ENCODE measurements at regions not wholly inside any gene's neighbourhood (a gene's known extent, or its start where the extent isn't known, plus 50 kb on each side); places are given as distances from the start of the nearest gene placed in this dataset.
"Not testable (repeated sequence)": the region's sequence is repeated elsewhere in the genome, so short reads cannot be mapped to it uniquely, and the experiment has no call there.

DNA sequence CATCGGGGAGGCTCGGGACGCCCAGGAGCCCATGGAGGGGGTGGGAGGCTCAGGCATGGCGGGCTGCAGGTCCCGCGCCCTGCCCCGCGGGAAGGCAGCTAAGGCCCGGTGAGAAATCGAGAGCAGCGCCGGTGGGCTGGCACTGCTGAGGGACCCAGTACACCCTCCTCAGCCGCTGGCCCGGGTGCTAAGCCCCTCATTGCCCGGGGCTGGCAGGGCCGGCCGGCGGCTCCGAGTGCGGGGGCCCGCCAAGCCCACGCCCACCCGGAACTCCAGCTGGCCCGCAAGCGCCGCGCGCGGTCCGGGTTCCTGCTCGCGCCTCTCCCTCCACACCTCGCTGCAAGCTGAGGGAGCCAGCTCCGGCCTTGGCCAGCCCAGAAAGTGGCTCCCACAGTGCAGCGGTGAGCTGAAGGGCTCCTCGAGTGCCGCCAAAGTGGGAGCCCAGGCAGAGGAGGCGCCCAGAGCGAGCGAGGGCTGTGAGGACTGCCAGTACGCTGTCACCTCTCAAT lies 195.0 kb upstream of the PIK3R1 start:
- DNase-seq = not testable (repeated sequence)

DNA sequence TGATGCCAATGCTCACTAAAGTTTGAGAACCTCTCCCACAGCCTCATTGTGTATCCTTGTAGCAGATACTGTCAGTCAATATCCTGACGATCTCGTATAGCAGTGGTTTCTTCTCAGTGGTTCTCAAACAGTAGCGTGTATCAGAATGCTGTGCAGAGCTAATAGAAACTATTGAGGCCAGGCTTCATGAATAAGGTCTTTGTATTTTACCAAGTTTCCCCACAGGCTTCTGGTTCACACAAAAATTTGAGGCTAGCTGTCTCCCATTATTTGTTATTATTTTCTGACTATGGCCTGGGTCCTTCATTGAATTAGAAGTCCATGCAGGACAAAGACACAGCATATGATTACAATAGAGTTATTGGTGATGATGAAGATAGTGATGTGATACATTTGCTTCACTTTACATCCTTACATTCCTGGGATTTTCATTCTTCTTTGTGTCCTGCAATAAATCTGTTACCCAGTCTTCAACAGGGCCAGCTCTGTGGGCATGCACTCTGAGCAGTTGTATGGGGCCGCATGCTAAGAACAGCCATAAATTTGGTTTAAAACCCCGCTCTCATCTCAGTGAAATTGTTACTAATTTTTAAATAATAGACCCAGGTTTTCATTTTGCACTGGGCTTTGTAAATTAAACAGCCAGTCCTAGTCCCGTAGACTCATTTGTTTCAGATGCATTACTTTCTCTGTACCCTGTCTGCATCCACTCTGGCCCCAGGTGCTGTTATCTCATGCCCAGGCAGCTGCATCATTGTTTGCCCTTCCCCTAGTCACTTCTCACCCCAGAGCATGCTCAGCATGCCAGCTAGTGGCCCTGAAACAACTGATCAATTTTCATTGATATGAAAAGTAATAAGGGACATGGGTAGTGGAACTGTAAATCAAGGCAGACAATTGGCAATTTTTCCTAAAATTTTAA lies 199.9 kb upstream of the PIK3R1 start:
- no peak for DNase-seq

DNA sequence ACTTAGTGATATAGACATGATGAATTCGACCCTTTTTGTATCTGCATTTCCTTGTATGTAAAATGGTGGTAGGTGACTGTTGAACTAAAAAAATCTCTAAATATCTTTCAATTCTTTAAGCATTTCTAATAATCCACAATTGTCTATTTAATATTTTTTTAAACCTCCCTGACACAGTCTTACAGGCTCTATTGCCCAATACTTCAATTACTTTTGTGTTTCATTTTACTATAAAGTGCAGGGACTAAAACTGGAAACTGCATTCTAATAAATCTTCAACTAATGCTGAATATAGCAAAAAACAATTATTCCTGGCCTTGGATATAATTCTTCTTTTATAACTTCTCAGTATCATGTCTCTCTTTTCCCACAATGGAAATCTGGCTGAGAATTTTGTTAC lies 202.7 kb upstream of the PIK3R1 start:
- DNase-seq = no peak

DNA sequence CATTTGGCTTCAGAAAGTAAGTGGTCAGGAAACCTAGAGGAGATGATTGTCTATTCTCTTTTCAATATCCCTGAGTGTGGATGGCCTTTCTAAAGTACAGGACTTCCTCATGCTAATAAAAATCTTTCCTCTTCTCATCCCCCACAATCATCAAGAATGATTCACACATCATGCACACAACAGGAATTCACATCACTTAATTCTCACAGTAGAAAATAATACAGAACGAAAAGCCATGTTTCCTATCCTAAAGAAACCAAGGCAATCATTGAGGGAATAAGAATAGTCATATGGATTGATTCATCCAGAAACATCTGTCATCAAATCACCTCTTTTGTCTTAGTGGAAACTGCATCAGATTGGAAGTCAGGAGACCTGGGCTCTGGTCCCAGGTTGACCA lies 203.1 kb upstream of the PIK3R1 start:
- DNase-seq = no peak

DNA sequence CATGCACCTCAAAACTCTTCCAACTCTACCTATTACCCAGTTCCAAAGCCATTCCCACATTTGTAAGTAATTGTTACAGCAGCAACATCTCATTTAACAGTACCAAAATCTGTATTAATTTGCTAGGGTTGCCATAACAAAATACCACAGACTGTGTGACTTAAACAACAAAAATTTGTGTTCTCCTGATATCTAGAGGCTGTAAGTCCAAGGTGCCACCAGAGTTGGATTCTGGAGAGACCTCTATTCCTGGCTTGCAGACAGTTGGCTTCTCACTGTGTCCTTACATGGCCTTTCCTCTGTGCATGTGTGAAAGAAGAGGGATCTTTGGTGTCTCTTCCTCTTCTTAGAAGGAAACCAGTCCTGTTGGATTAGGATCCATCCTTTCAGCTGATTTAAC lies 203.8 kb upstream of the PIK3R1 start:
- no peak for DNase-seq

DNA sequence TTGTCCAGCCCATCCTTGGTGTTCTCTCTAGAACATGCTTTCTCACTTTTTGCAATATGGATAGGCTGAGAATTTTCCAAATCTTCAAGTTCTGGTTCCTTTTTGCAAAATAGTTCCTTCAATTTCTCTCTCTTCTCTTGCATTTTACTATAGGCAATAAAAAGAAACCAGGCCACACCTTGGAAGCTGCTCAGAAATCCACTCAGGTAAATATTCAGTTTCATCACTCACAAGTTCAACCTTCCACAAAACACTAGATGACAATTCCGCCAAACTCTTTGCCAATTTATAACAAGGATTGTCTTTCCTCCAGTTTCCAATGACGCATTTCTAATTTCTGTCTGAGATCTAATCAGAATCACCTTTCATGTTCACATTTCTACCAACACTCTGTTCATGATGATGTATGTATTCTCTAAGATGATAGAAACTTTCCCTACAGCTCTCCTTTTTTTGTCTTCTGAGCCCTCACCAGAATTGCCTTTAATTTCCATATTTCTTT lies 204.2 kb upstream of the PIK3R1 start:
- DNase-seq = no peak

DNA sequence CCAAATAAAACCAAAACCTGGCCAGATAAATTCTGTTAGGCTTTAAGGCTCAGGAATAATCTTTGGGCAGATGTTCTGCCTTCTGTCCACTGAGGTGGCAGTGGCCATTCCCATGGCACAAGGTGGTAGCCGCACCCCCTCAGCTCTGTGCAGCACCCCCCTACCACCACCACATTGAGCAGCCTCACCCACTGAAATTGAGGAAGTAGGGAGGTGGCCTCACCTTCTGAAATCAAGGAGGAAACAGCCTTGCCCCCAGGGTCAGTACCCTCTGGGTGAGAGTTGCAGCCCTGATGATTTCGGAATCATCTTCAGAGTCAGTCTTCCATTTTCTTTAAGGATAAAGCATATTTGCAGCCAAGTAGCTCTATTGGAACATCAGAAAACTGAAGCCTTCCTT lies 204.8 kb upstream of the PIK3R1 start:
- no peak for DNase-seq

DNA sequence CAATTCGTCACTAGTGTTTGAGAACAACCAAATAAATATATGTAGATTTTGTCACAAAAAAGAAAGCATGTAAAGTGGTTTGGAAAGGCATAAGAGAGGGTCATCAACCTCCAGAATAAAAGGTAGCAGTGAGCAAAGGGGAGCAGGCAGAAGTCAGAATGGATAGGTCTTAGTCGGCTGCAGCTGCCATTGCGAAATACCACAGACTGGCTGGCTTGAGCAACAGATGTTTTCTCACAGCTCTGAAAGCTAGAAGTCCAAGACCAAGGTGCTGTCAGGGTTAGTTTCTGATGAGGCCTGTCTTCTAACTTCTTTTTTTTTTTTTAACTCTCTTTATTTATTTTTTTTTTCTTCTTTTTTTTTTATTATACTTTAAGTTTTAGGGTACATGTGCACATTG lies 208.1 kb upstream of the PIK3R1 start:
- no peak for DNase-seq

DNA sequence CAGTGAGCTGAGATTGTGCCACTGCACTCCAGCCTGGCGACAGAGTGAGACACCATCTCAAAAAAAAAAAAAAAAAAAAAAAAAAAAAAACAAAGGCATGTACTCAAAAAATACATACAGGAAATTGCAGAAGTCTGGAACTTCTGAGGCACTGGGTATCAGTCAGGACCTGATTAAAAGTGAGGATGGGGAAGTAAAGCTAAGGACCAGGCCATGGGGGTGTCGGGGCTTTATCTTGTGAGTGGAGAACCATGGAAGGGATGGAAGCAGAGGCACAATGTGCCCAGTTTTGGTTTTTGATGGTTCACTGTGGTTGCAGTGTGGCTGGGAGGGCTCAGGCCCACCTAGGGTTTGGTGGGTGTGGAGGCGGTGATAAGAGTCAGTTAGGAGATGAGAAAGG lies 212.7 kb upstream of the PIK3R1 start:
- no peak for DNase-seq

DNA sequence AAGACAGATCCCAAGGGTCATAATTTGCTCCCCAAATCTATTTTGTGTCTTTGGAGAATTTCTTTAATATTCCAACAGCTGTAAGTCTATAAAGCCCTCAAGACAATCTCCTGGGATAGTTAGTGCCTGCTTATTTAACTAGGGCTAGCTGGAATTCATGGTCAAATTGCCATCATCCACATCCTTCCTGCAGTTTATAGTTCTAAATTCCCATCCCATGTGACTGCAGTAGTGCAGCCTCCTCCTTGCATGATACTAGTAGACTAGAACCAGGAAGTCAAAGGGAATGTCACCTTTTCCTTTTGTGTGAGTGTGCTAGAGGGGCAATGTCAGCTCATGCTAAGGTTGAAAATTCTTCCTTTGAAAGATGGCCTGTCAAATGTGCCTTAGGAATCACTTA lies 214.8 kb upstream of the PIK3R1 start:
- no peak for DNase-seq

DNA sequence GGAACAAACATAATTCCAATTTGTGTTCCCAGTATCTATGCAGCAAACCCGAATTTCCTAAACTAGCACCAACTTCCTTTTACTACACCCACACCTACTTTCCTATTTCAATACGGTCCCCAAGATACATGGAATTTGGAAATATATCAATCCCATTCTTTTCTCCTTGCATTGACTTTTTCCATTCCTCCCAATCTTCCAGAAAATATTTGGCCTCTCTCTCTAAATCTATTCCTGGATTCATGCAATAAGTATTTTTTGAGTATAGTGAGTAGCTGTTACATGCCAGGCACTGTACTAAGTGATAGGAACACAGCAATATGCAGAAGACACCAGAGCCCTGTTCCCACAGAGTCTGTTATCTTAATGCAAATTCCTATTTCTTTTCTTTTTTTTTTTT lies 216.2 kb upstream of the PIK3R1 start:
- no peak for DNase-seq

DNA sequence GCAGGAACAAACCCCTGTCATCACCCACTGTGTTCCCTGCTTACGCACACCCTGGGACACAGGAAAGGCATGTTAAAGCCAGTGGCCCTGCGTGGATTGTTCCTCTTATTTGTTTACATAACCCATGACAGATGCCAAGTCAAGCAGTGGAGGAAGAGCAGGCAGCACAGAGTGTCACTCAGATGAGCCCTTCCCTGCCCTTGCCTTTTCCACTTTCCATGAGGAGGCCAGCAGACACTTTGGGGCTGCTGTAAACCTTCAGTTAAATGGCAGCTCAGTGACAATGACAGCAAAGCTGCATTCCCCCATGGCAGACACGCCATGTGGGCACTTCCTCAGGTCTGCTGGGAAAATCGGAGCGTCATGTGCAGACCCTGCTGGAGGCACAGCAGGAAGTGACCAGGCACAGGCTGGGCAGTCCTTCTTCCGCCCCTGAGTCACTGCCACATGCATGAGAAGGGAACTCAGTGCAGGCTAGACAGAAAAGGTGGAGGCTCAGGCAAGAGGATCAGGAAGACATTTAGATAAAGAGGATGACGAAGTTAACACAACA lies 216.8 kb upstream of the PIK3R1 start:
- DNase-seq = no peak

DNA sequence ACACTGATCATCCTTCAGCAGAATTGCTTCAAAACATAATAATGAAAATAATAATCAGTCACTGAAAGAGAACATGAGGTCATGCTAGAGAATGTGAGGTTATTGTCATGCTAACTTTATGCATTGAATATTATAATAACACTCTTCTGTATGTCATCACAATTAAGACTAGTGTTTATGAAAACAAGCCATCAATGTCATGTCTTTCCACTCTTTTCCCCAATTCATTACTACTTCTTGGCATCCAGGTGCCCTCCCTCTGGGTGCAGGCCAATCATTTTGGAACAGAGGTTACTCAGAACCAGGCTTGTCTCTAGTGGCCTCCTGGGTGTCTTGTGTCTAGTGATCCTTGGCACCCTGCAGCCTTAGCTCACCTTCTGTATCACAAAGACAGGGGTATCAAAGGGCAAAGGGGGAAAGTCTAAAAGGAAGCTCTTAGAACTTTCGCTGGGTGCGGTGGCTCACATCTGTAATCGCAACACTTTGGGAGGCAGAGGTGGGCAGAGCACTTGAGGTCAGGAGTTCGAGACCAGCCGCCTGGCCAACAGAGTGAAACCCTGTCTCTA lies 217.6 kb upstream of the PIK3R1 start:
- no peak for DNase-seq

DNA sequence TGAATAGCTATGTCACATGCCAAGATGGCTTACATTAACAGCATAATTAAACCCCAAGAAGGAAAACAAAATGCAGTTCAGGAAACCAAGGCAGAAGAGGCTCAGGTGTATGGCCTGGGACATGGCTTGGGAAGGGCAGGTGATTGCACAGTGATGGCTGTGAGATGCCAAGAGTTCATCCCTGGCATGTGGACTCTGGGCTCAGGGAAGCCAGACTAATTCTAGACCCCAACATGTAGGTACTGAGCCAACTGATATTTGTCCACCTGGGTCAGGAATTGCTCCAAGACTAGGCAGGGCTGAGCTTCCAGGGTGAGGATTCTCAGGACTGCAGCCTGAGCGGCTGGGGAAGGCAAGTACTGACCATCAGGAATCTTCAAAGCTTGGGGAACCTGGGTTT lies 218.4 kb upstream of the PIK3R1 start:
- DNase-seq = no peak

DNA sequence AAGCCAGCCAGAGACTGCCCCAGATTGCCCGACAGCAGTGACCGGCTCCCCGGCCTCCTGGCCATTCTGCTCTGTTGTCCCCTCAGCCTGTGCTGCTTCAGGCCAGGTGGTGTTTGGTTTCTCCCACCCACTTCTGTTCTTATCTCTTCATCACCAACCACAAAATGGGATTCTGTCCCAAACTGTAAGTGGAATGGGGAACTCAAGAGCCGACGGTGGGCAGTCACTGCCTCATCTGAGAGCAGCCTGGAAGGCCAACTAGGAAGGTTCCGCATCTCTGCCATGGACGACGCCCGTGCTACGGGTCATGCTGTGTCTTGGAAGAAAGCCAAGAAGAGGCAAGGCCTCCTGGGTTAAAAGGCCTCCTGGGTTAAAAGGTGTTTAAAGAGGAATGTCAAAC lies 219.0 kb upstream of the PIK3R1 start:
- no peak for DNase-seq

DNA sequence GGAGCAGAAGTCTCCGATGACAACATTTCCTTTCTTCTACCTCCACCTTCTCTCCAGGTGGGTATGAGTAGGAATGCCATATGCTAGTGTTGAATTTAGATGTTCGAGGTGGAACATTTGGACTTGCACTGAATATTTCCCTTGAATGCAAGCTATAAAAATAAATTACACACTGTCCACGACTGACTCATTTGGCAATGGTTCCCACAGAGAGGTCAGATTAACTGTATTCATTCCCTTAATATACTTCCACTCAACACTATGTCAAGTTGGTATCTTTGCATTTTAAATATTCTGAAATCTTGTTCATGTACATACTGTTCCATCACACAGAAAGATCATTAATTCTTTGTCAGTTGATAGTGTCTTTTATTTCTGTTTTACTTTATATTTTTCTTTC lies 222.6 kb upstream of the PIK3R1 start:
- DNase-seq = no peak

DNA sequence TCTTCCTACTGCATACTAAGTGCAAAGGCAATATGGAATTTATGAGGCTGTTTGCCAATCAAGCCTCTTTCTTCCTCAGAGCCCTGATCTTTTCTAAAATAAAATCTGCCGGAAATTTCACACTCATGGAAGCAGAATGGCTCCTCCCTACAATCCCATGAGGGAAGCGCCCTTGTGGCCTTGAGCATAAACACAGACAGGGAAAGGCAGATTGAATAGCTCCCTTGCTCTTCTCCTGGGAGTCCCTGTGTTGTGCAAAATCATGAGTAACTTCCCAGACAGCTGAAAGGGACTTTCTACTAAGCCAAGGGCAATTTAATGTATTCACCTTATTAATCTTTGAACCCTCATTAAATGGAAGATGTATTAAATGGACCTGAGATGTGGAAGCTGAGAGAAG lies 226.1 kb upstream of the PIK3R1 start:
- no peak for DNase-seq

DNA sequence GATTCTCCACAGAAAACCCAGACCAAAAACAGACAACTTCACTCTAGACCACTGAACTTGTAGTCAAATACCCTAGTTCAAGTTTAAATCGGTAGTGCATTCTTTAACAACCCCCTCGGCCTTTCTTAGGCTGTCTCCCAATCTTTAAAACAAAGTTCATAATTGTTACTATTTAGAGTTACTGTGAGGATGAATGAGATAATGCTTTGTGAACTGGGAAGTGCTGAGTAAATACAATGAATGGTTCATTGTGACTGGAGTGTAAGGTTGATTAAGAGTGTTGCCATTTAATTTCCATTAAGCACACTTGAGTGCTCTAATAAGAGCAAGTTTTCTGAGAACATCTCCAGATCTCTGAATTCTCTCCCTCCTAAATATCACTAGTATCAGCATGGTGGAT lies 228.8 kb upstream of the PIK3R1 start:
- no peak for DNase-seq

DNA sequence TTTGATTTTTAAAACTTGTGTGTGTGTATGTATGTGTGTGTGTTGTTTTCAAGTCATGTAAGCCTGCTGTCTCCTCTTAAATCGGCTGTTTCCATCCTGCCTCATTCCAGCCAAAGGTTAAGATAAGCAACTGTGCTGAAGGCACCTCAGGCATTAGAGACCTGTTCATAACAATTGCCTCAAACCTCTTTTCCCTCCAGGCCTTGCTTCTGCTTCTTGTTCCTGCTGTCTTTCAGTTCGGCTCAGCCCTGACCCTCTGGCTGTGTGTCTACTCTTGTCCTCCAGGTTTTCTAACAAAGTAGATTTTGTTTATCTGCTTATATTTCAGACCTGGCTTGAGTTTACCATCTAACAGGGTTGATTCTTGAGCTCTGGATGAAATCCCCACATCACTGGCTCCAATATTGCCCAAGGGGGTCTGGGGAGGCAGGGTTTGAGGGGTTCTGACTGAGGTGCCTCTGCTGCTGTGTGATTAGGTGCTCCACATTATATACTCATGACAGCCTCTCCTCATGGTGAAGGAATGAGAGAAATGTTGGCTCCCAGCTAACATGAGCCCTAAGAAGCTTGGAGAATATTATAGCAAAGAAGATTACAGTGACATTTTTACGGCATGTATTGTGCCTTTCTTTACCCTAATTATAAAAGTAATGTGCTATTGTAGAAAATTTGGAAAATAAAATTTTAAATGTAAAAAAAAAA lies 229.7 kb upstream of the PIK3R1 start:
- no peak for DNase-seq

DNA sequence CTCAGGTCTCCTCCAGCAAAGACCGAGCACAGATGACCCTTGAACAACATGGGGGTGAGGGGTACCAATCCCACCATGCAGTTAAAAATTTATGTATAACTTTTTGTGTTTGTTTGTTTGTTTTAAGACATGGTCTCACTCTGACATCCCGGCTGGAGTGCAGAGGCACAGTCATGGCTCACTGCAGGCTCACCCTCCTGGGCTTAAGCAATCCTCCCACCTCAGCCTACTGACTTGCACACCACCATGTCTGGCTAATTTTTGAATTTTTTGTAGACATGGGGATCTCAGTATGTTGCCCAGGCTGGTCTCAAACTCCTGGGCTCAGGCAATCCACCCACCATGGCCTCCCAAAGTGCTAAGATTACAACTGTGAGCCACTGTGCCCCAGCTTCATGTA lies 231.0 kb upstream of the PIK3R1 start:
- no peak for DNase-seq

DNA sequence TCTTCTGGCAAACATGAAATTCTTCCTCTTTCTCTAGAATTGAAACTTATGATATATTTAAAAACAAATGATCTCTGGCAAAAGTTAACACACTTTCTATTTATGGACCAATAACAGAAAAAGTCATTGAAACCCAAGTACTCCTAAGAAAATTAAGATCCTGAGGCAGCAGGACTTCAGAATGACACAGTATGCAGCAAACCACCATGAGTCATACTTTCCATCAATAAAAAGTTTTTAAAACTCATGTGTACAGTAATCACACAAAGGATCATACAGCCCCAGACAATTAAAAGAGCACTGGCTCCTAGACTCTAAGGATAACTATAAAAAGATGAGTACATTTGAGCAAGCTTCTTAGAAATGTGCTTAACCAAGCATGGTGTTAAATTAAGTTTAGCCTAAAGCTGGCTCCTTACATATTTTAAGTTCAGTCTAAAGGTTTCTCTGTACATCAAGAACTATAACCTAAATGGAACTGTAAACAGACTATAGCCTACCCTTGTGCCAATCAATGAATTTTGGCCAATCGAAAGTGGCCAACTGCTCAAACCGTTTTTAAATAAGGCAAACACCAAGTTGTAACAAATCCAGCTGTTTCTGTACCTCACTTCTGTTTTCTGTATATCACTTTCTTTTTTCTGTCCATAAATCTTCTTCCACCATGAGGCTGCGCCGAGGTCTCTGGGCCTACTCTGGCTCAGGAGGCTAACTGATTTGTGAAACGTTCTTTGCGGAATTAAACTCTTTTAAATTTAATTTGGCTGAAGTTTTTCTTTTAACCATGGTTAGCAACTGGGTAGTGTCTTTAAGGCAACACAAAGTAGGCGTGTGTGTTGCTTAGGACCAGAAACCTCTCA lies 232.1 kb upstream of the PIK3R1 start:
- DNase-seq = no peak

DNA sequence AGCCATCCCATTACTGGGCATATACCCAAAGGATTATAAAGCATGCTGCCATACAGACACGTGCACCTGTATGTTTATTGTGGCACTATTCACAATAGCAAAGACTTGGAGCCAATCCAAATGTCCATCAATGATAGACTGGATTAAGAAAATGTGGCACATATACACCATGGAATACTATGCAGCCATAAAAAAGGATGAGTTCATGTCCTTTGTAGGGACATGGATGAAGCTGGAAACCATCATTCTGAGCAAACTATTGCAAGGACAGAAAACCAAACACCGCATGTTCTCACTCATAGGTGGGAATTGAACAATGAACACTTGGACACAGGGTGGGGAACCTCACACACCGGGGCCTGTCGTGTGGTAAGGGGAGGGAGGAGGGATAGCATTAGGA lies 233.4 kb upstream of the PIK3R1 start:
- DNase-seq = not testable (repeated sequence)
